Hematopoietic multipotent progenitor cell treated with erythropoietin and hydrocortisone succinate and interleukin-3 and kit ligand, for 6 days (in vitro differentiated cells): ENCODE measurements at regions not wholly inside any gene's neighbourhood (a gene's known extent, or its start where the extent isn't known, plus 50 kb on each side); places are given as distances from the start of the nearest gene placed in this dataset.
"Not testable (repeated sequence)": the region's sequence is repeated elsewhere in the genome, so short reads cannot be mapped to it uniquely, and the experiment has no call there.

Source experiments
- DNase-seq: peaks from one replicate; pipeline ENCODE4 v3.0.0-alpha.2; 2015

- no peak for DNase-seq
Measured at GRCh38 chr2:185393091-185393490, 345.5 kb upstream of the FSIP2 start.

DNA sequence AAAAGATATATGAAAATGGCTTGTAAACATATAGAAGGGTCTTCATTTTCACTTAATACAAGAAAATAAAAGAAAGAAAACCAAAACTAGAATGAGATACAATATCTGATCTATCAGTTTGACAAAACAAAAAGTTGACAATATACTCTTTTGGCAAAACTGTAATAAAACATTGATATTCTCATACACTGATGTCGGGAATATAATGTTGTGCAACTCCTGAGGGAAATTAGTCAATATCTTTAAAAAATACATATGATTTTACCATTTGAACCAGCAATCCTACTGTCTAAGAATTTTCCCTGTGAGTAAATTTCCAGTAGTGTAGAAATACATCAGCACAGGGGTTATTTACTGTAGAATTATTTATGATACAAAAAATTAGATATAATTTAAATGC lies 336.1 kb upstream of the FSIP2 start:
- DNase-seq = no peak

DNA sequence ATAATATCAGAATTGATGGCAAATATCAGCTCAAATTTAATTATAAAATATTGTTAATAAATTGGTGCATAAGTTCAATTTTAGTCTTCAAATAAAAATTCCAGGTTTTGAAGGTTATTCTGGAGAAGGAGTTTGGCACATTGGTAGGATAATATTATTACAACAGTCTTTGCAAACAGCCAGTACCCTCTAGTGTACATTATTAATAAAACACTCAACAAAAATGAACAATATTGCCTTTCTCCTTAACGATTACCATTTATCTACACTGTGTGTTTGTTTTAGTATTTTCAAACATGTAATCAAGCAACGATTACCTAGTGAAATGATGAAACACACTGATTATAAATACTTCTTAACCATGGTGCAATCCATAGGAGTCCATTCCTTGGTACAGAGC lies 334.0 kb upstream of the FSIP2 start:
- no peak for DNase-seq

DNA sequence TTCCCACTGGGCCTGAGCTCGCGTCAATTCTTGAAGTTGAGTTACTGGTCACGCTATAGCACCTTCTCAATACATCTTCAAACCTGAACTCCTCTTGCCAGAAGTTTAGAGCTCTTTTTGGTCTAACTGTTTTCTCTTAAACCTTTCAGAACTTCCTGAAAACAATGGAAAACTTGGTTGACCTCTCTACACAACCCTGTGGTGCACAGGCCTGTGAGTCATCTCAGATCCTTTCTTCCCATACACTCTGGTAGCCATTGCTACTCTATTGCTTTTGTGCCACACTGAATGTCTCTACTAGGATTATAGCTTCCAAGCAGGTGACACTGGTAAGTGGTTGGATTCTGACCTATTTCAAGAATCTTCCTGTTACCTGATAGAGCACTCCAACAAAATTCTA lies 321.5 kb upstream of the FSIP2 start:
- no peak for DNase-seq

DNA sequence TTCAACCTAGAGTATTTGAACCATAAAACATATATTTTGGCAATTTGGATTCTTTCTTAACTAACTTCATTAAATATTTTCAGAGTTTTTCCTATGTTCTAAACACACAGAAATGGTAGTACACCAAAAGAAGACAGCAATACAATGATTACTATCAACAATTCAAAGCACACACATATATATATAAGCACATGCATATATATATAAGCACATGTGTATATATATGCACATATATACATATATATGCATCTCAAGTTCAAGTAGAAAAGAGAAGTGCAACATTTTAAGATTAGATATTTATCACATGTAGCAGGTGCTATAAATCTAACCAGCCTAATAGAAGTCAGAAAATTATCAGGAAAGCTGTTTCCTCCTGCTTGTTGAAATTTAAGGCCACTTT lies 320.9 kb upstream of the FSIP2 start:
- DNase-seq = no peak

DNA sequence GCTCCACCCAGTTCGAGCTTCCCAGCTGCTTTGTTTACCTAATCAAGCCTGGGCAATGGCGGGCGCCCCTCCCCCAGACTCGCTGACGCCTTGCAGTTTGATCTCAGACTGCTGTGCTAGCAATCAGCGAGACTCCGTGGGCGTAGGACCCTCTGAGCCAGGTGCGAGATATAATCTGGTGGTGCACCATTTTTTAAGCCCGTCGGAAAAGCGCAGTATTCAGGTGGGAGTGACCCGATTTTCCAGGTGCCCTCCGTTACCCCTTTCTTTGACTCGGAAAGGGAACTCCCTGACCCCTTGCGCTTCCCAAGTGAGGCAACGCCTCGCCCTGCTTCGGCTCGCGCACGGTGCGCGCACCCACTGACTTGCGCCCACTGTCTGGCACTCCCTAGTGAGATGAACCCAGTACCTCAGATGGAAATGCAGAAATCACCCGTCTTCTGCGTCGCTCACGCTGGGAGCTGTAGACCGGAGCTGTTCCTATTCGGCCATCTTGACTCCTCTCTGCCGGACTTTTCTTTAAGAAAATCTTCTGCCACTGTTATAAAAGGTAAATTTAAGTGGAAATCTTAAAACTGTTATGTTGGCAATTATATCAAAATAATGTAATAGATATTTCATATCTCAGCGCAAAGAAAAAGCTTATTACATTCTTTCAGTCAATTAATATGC lies 313.5 kb upstream of the FSIP2 start:
- DNase-seq = not testable (repeated sequence)

GRCh38 chr2:185428000-185428399 lies 310.6 kb upstream of the FSIP2 start:
- no peak for DNase-seq

DNA sequence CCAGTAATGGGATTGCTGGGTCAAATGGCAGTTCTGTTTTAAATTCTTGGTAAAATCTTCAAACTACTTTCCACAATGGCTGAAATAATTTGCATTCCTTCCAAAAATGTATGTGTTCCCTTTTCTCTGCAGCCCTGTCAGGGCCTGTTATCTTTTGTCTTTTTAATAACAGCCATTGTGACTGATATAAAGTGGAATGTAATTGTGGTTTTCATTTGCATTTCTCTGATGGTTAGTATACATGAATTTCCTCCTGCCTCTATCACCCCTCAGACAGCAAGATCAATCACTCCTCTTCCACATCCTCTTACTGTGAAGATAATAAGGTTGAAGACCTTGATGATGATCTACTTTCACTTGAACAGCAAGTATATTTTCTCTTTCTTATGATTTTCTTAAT lies 304.8 kb upstream of the FSIP2 start:
- DNase-seq = no peak

- DNase-seq = no peak
Measured at GRCh38 chr2:185436787-185437372, 301.7 kb upstream of the FSIP2 start.

- DNase-seq = no peak
Measured at GRCh38 chr2:185441486-185442005, 297.1 kb upstream of the FSIP2 start.

DNA sequence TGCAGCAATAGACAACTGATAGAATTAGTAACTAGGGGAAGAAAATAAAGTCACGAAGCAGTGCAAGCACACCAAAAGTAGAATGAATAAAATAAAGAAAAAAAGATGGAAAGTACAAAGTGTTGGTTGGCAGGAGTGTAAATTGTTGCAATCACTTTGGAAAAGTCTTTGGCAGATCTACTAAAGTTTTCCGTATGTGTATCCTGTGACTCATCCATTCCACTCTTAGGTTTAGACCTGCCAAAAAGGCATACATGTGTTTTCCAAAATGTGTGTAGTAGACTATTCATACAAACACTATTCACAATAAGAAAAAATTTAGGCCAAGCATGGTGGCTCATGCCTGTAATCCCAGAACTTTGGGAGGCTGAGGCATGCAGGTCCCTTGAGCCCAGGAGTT lies 282.1 kb upstream of the FSIP2 start:
- DNase-seq = no peak

DNA sequence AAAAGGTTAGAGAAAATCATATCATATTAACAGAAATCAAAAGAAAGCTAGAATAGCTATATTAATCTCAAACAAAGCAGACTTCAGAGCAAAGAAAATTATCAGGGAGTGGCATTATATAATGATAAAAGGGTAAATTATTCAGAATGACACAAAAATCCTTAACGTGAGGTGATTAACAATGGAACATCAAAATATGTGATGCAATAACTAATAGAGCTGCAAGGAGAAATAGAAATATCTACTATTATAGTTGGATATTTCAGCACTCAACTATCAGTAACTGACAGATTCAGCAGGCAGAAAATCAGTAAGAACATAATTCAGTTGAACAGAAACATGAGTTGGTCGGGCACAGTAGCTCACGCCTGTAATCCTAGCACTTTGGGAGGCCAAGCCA lies 275.1 kb upstream of the FSIP2 start:
- no peak for DNase-seq

DNA sequence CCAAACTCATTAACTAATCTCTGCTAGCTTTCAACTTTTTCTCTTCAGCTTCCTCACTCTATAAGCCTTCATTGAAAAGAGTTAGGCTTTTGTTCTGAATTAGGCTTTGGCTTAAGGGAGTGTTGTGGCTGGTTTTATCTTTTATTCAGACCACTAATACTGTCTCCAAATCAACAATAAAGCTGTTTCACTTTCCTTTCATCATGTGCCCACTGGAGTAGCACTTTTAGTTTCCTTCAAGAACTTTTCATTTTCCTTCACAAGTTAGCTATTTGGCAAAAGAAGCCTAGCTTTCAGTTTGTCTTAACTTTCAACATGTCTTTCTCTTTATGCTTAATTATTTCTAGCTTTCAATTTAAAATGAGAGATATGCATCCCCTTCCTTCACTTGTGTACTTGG lies 271.7 kb upstream of the FSIP2 start:
- DNase-seq = no peak

GRCh38 chr2:185471441-185471840 lies 267.2 kb upstream of the FSIP2 start:
- no peak for DNase-seq

- DNase-seq = no peak
Measured at GRCh38 chr2:185472574-185472973, 266.0 kb upstream of the FSIP2 start.

DNA sequence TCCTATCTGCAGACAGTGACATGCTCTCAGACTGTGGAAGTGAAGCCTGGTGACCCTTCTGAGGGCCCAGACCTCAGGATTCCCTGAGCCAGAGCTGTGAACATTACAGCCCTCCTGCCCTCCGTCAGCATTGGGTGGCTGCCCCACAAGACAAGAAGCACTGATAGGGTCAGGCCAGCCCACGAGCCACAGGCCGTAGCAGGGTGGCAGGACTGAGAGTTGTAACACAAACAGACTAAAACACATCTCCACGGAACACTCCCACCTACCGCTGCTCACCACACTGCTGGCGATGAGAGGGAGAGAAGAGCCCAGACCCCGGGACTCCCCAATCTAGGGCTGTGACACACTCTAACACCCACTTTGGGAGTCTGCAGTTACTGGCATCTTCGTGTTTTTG lies 264.8 kb upstream of the FSIP2 start:
- DNase-seq = no peak

- DNase-seq = no peak
Measured at GRCh38 chr2:185475914-185476313, 262.7 kb upstream of the FSIP2 start.

- DNase-seq = no peak
Measured at GRCh38 chr2:185477452-185477851, 261.2 kb upstream of the FSIP2 start.

DNA sequence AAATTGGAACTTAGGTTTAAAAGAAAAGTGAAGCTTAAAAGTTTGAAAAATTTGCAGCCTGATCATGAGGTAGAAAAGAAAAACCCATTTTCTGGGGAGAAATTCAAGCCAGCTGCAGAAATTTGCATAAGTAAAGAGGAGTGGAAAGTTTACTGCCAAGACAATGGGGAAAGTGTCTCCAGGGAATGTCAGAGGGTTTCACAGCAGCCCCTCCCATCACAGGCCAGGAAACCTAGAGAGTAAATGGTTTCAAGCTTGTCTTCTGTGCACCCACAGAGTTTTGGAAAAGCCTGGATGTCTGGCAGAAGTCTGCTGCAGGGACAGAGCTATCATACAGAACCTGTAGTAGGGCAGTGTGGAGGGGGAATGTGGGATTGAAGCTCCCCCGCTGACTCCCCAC lies 254.0 kb upstream of the FSIP2 start:
- DNase-seq = no peak

GRCh38 chr2:185502351-185502750 lies 236.3 kb upstream of the FSIP2 start:
- DNase-seq = no peak

GRCh38 chr2:185507719-185508118 lies 230.9 kb upstream of the FSIP2 start:
- no peak for DNase-seq

- no peak for DNase-seq
Measured at GRCh38 chr2:185510060-185510459, 228.5 kb upstream of the FSIP2 start.

- no peak for DNase-seq
Measured at GRCh38 chr2:185511925-185512324, 226.7 kb upstream of the FSIP2 start.

DNA sequence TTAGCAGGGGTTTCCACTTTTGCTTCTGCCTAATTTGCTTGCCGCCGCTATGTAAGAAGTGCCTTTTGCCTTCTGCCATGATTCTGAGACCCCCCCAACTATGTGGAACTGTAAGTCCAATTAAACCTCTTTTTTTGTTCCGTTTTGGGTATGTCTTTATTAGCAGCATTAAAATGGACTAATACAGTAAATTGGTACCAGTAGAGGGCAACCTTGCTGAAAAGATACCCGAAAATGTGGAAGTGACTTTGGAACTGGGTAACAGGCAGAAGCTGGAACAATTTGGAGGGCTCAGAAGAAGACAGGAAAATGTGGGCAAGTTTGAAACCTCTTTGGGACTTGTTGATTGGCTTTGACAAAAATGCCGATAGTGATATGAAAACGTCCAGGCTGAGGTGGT lies 216.1 kb upstream of the FSIP2 start:
- peak; percentile 1 for DNase-seq

DNA sequence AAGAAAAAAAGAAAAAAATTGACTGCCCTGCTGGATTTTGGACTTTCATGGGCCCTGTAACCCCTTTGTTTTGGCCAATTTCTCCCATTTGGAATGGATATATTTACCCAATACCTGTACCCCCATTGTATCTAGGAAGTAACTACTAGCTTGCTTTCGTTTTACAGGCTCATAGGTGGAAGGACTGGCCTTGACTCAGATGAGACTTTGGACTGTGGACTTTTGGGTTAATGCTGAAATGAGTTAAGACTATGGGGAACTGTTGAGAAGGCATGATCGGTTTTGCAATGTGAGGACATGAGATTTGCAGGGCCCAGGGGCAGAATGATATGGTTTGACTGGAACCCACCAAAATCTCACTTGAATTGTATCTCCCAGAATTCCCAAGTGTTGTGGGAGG lies 214.4 kb upstream of the FSIP2 start:
- DNase-seq = not testable (repeated sequence)
